Testis (tissue), 2 donors: ENCODE measurements at regions not wholly inside any gene's neighbourhood (a gene's known extent, or its start where the extent isn't known, plus 50 kb on each side); places are given as distances from the start of the nearest gene placed in this dataset.

Experiments
- CTCF ChIP-seq, 3 experiments: fragments of 450-650 bp in 2 of 3; fragments of 200-600 bp in 1 of 3; sonication (generic) in 1 of 3; IDR thresholded peaks; one replicate each; pipeline ENCODE4 v1.5.1; 2016 to 2019; ENCODE audit warnings: antibody characterized with exemption in 3 of 3, mild to moderate bottlenecking in 2 of 3, moderate library complexity in 1 of 3
- POLR2A ChIP-seq: fragments of 450-650 bp; IDR thresholded peaks from one replicate; pipeline ENCODE4 v1.6.1; 2017; ENCODE audit warnings: antibody characterized with exemption, mild to moderate bottlenecking, moderate library complexity

- TF ChIP-seq CTCF (IDR thresholded peaks at IDR 0.05) (no peak), POLR2A (no peak)
These were observed 115.0 kb downstream of the HFE start for GRCh38 chr6:26202201-26202611.
